ENCODE measurements at regions not wholly inside any gene's neighbourhood (a gene's known extent, or its start where the extent isn't known, plus 50 kb on each side); places are given as distances from the start of the nearest gene placed in this dataset.

DNA sequence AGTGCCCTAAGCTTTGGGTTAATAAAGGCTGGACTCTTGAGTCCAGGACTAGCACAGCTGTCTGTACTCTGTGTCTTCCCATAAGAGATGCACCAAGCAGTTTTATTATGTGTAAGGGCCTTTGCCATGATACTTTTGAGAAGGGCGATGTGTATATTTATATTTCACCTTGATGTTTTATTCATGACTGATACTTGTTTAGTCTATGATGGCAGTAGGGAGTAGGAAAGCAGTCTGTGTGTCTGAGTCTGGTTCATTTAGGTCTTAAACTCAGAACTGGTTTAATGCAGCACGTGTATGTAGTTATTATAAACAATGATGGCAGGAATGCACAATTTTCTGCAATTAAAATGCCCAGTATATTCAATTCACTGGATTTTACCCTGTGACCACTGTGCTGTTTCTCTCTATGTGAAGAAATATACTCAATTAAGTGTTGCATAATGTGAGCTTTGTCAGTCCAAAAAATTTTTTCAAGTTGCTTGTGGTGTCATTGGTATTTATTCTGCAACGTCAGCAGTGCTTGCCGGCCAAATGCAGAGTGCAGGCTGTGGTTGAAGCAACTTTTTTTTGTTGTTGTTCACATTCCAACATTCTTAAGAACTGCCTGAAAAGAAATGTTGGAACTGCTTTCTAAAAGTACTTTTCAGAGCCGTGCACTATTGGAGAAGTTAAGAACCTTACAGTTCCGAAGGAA is 423.7 kb upstream of the SEMA6D start:
- Histone ChIP-seq H3K9me3 (ENCODE audit: control insufficient read depth, insufficient read depth, low read length) (no peaks in the 10 kb centered on the region), H3K9me2 (replicated peaks; ENCODE audit: control insufficient read depth, low read length) (no peaks in the 10 kb centered on the region), H3K27ac (ENCODE audit: low read depth, low read length) (no peak overlapping the region), H3K4me3 (ENCODE audit: low read length) (no peak overlapping the region), H3K4me2 (ENCODE audit: low read length) (no peak overlapping the region), H3K4me1 (ENCODE audit: control insufficient read depth, low read length) (no peaks in the 10 kb centered on the region), H3F3A (ENCODE audit: control insufficient read depth, insufficient read depth) (no peaks in the 10 kb centered on the region), H3K79me2 (ENCODE audit: control insufficient read depth, low read length) (no peaks in the 10 kb centered on the region), H3K27me3 (ENCODE audit: control insufficient read depth, low read length) (no peaks in the 10 kb centered on the region), H3K36me3 (ENCODE audit: control insufficient read depth, low read length) (no peaks in the 10 kb centered on the region), H4K20me1 (ENCODE audit: control insufficient read depth, insufficient read depth, low read depth, low read length) (no peaks in the 10 kb centered on the region)
- TF ChIP-seq, protein P1, sequence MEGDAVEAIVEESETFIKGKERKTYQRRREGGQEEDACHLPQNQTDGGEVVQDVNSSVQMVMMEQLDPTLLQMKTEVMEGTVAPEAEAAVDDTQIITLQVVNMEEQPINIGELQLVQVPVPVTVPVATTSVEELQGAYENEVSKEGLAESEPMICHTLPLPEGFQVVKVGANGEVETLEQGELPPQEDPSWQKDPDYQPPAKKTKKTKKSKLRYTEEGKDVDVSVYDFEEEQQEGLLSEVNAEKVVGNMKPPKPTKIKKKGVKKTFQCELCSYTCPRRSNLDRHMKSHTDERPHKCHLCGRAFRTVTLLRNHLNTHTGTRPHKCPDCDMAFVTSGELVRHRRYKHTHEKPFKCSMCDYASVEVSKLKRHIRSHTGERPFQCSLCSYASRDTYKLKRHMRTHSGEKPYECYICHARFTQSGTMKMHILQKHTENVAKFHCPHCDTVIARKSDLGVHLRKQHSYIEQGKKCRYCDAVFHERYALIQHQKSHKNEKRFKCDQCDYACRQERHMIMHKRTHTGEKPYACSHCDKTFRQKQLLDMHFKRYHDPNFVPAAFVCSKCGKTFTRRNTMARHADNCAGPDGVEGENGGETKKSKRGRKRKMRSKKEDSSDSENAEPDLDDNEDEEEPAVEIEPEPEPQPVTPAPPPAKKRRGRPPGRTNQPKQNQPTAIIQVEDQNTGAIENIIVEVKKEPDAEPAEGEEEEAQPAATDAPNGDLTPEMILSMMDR (IDR thresholded peaks at IDR 0.05; ENCODE audit: low read depth, low read length, poor library complexity, severe bottlenecking), result no peak
- TF ChIP-seq EZH2phosphoT487 (IDR thresholded peaks at IDR 0.05; ENCODE audit: borderline replicate concordance, low read length), result no peak

DNA sequence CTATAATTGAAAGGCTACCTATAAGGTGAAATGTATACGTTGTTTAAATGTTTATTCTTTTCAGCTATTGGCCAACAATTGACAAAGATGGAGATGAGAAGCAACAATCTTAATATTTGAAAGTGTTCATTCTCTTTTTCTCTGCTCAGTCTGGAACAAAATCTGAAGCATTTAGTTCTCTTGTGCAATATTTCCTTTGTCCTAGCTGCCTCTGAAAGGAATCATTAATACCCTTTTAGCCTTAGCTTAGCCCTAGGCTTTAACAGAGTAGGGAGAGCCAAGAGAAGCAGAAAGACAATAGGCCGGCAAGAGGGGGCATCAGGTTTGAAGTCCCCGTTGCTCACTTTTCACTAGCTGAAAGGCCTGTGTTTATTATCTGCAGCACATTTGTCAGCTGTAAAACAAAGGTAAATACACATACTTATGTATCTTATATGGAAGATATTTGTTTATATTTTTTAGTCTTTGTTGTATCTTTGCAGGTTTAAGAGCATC is 422.5 kb upstream of the SEMA6D start:
- no peaks in the 10 kb centered on the region for H3K4me1 ChIP-seq (ENCODE audit: control insufficient read depth, low read length)
- no peaks in the 10 kb centered on the region for H3K36me3 ChIP-seq (ENCODE audit: control insufficient read depth, low read length)
- H3K4me2 ChIP-seq (ENCODE audit: low read length), result no peak overlapping the region
- no peak for TF ChIP-seq EZH2phosphoT487 (IDR thresholded peaks at IDR 0.05; ENCODE audit: borderline replicate concordance, low read length)
- TF ChIP-seq, protein P1 (IDR thresholded peaks at IDR 0.05; ENCODE audit: low read depth, low read length, poor library complexity, severe bottlenecking), result no peak
- no peak overlapping the region for H3K4me3 ChIP-seq (ENCODE audit: low read length)
- no peaks in the 10 kb centered on the region for H3F3A ChIP-seq (ENCODE audit: control insufficient read depth, insufficient read depth)
- H3K27me3 ChIP-seq (ENCODE audit: control insufficient read depth, low read length), result no peaks in the 10 kb centered on the region
- H4K20me1 ChIP-seq (ENCODE audit: control insufficient read depth, insufficient read depth, low read depth, low read length), result no peaks in the 10 kb centered on the region
- no peaks in the 10 kb centered on the region for H3K9me2 ChIP-seq (replicated peaks; ENCODE audit: control insufficient read depth, low read length)
- no peaks in the 10 kb centered on the region for H3K9me3 ChIP-seq (ENCODE audit: control insufficient read depth, insufficient read depth, low read length)
- H3K79me2 ChIP-seq (ENCODE audit: control insufficient read depth, low read length), result no peaks in the 10 kb centered on the region
- H3K27ac ChIP-seq (ENCODE audit: low read depth, low read length), result no peak overlapping the region

DNA sequence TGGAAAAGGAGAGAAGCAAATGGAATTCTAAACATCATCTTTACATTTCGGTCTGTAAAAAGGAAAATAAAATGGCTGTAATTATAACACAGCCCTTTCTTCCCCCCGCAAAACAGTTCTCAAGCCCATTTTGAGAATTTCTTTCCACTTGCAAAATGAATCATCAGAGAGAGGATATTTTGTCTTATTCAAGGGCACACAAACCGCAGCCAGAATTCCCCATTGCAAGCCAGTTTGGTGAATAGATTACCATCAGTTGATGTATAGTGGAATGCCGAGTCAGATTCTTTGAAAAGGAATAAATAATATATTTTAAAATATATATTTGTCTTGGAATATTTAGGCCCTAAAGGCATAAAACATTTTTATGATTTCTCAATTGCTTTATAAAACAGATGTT is 420.4 kb upstream of the SEMA6D start:
- TF ChIP-seq, protein P1 (IDR thresholded peaks at IDR 0.05; ENCODE audit: low read depth, low read length, poor library complexity, severe bottlenecking), result no peak
- no peak for TF ChIP-seq EZH2phosphoT487 (IDR thresholded peaks at IDR 0.05; ENCODE audit: borderline replicate concordance, low read length)
- Histone ChIP-seq H4K20me1 (ENCODE audit: control insufficient read depth, insufficient read depth, low read depth, low read length) (no peaks in the 10 kb centered on the region), H3K4me3 (ENCODE audit: low read length) (no peak overlapping the region), H3K4me2 (ENCODE audit: low read length) (no peak overlapping the region), H3K27ac (ENCODE audit: low read depth, low read length) (no peak overlapping the region), H3K27me3 (ENCODE audit: control insufficient read depth, low read length) (no peaks in the 10 kb centered on the region), H3F3A (ENCODE audit: control insufficient read depth, insufficient read depth) (no peaks in the 10 kb centered on the region), H3K9me2 (replicated peaks; ENCODE audit: control insufficient read depth, low read length) (no peaks in the 10 kb centered on the region), H3K36me3 (ENCODE audit: control insufficient read depth, low read length) (no peaks in the 10 kb centered on the region), H3K4me1 (ENCODE audit: control insufficient read depth, low read length) (no peaks in the 10 kb centered on the region), H3K9me3 (ENCODE audit: control insufficient read depth, insufficient read depth, low read length) (no peaks in the 10 kb centered on the region), H3K79me2 (ENCODE audit: control insufficient read depth, low read length) (no peaks in the 10 kb centered on the region)
